CD14-positive monocyte (primary cell): ENCODE measurements at regions not wholly inside any gene's neighbourhood (a gene's known extent, or its start where the extent isn't known, plus 50 kb on each side); places are given as distances from the start of the nearest gene placed in this dataset.

ENCODE experiments used
- DNase-seq, 3 donors: peaks; one replicate each; pipeline ENCODE4 v3.0.0-alpha.2; 2011 to 2022
- H2AFZ ChIP-seq: 2 replicates; pipeline ENCODE4 v1.6.0; 2012; ENCODE audit warnings: mild to moderate bottlenecking, low read depth, low read length, inconsistent platforms; ENCODE audit not compliant: insufficient read depth, poor library complexity, severe bottlenecking
- H3K27ac ChIP-seq, 2 donors: 1 replicate in 1 of 2; 2 replicates in 1 of 2; pipeline ENCODE4 v1.5.1; 2012 to 2013; ENCODE audit warnings: low read length in 2 of 2, control low read depth in 1 of 2, inconsistent platforms in 1 of 2, low read depth in 1 of 2, mild to moderate bottlenecking in 1 of 2
- H3K27me3 ChIP-seq, 2 donors: one replicate each; pipeline versions ENCODE4 v1.6.0 to v1.6.1; 2011 to 2013; ENCODE audit warnings: low read length in 2 of 2; ENCODE audit not compliant: control insufficient read depth in 2 of 2, insufficient read depth in 2 of 2
- H3K36me3 ChIP-seq, 2 donors: replicated peaks in 1 of 2; 1 replicate in 1 of 2; 2 replicates in 1 of 2; pipeline versions ENCODE4 v1.5.1 to v1.6.1; 2012 to 2013; ENCODE audit warnings: low read length in 2 of 2, control low read depth in 1 of 2, inconsistent platforms in 1 of 2, mild to moderate bottlenecking in 1 of 2; ENCODE audit not compliant: insufficient read depth in 2 of 2, control insufficient read depth in 1 of 2
- H3K4me1 ChIP-seq, 2 donors: 1 replicate in 1 of 2; 2 replicates in 1 of 2; pipeline versions ENCODE4 v1.5.1 to v1.6.1; 2012 to 2013; ENCODE audit warnings: low read length in 2 of 2, control low read depth in 1 of 2, inconsistent platforms in 1 of 2, mild to moderate bottlenecking in 1 of 2, moderate library complexity in 1 of 2; ENCODE audit not compliant: insufficient read depth in 2 of 2, control insufficient read depth in 1 of 2
- H3K4me2 ChIP-seq: replicated peaks from 2 replicates; pipeline ENCODE3; 2012; ENCODE audit warnings: low read length, moderate library complexity, mild to moderate bottlenecking; ENCODE audit not compliant: poor library complexity, severe bottlenecking; ENCODE audit errors: extremely low read depth
- H3K4me3 ChIP-seq, 3 experiments: fragments of 200-600 bp in 1 of 3; sonication (generic) in 1 of 3; replicated peaks in 1 of 3; 1 replicate in 2 of 3; 2 replicates in 1 of 3; pipeline ENCODE4 v1.5.1; 2011 to 2013; ENCODE audit warnings: low read length in 3 of 3, mild to moderate bottlenecking in 3 of 3, control low read depth in 2 of 3, low read depth in 2 of 3, inconsistent platforms in 1 of 3, moderate library complexity in 1 of 3
- H3K79me2 ChIP-seq: 2 replicates; pipeline ENCODE4 v1.6.0; 2012; ENCODE audit warnings: mild to moderate bottlenecking, control low read depth, inconsistent platforms, low read length, moderate library complexity; ENCODE audit not compliant: insufficient read depth
- H3K9ac ChIP-seq: 2 replicates; pipeline ENCODE4 v1.6.0; 2017; ENCODE audit warnings: low read length, mild to moderate bottlenecking; ENCODE audit not compliant: insufficient read depth, poor library complexity, severe bottlenecking
- H3K9me3 ChIP-seq, 2 donors: replicated peaks in 1 of 2; 1 replicate in 1 of 2; 2 replicates in 1 of 2; pipeline versions ENCODE4 v1.5.1 to v1.6.1; 2012 to 2013; ENCODE audit warnings: low read length in 2 of 2, control low read depth in 1 of 2; ENCODE audit not compliant: control insufficient read depth in 1 of 2, insufficient read depth in 1 of 2
- H4K20me1 ChIP-seq: 2 replicates; pipeline ENCODE4 v1.6.0; 2012; ENCODE audit warnings: mild to moderate bottlenecking, low read length, control low read depth, moderate library complexity; ENCODE audit not compliant: insufficient read depth
- H3K27ac Mint-ChIP-seq, 7 donors: one replicate each; pipeline ENCODE4 v1.8.0; 2020; ENCODE audit warnings: mild to moderate bottlenecking in 7 of 7, mixed read lengths in 7 of 7, moderate library complexity in 6 of 7, inconsistent platforms in 2 of 7
- H3K27me3 Mint-ChIP-seq, 3 donors: one replicate each; pipeline ENCODE4 v1.8.0; 2021 to 2022; ENCODE audit warnings: low read depth in 3 of 3, mild to moderate bottlenecking in 3 of 3, mixed read lengths in 3 of 3, moderate library complexity in 3 of 3, inconsistent platforms in 1 of 3
- H3K36me3 Mint-ChIP-seq, 2 donors: one replicate each; pipeline ENCODE4 v1.8.0; 2020; ENCODE audit warnings: mixed read lengths in 2 of 2, inconsistent platforms in 1 of 2, mild to moderate bottlenecking in 1 of 2
- H3K4me1 Mint-ChIP-seq: one replicate; pipeline ENCODE4 v1.8.0; 2020; ENCODE audit warnings: mild to moderate bottlenecking, mixed read lengths
- H3K4me3 Mint-ChIP-seq, 2 donors: one replicate each; pipeline ENCODE4 v1.8.0; 2020; ENCODE audit warnings: mild to moderate bottlenecking in 2 of 2, mixed read lengths in 2 of 2, moderate library complexity in 1 of 2
- H3K9me3 Mint-ChIP-seq, 7 donors: one replicate each; pipeline ENCODE4 v1.8.0; 2020 to 2022; ENCODE audit warnings: mixed read lengths in 7 of 7, mild to moderate bottlenecking in 6 of 7, moderate library complexity in 6 of 7, inconsistent platforms in 2 of 7
- CTCF ChIP-seq: fragments of 200-600 bp; IDR thresholded peaks from one replicate; pipeline ENCODE4 v1.8.0; 2022; ENCODE audit warnings: antibody characterized with exemption, mild to moderate bottlenecking
- WGBS: methylation state at CpG from one replicate; pipeline ENCODE4 v1.1.5; 2013; ENCODE audit warnings: missing lambda C conversion rate; ENCODE audit not compliant: insufficient coverage; 5-methylcytosine and 5-hydroxymethylcytosine counted together
- intact Hi-C, 2 donors: fragments of 100-400 bp; cut with micrococcal nuclease; formaldehyde crosslinking; loops; one replicate each; pipeline versions ENCODE4 v1.15.0 to v1.15.1; 2023

GRCh38 chr9:87223392-87224246, 274.0 kb upstream of the DAPK1 start:
- Mint-ChIP-seq H3K9me3 (peaks cover 0 to 3% (median 0%) of the 10 kb centered on the region in 7 donors), H3K36me3 (no peaks in the 10 kb centered on the region), H3K4me1 (peaks cover 3% of the 10 kb centered on the region), H3K27ac (no peak overlapping the region), H3K4me3 (no peak overlapping the region), H3K27me3 (peaks cover 2 to 3% (median 2%) of the 10 kb centered on the region in 3 donors)
- Histone ChIP-seq H3K9ac (no peak overlapping the region), H3K27me3 (no peaks in the 10 kb centered on the region), H3K27ac (no peak overlapping the region), H3K9me3 (no peaks in the 10 kb centered on the region), H2AFZ (no peak overlapping the region), H4K20me1 (no peaks in the 10 kb centered on the region), H3K79me2 (no peaks in the 10 kb centered on the region), H3K4me3 (no peak overlapping the region), H3K4me2 (no peak overlapping the region), H3K36me3 (no peaks in the 10 kb centered on the region), H3K4me1 (no peaks in the 10 kb centered on the region)
- 47% methylated on average over 10 of the region's 11 CpGs for WGBS
- intact Hi-C loops, result no loop called here
- DNase-seq, result no peak
- no peak for TF ChIP-seq CTCF

- Histone ChIP-seq H3K79me2 (no peaks in the 10 kb centered on the region), H3K9ac (no peak overlapping the region), H2AFZ (no peak overlapping the region), H3K9me3 (no peaks in the 10 kb centered on the region), H3K27ac (no peak overlapping the region), H3K4me3 (no peak overlapping the region), H3K27me3 (no peaks in the 10 kb centered on the region), H3K4me2 (no peak overlapping the region), H3K4me1 (no peaks in the 10 kb centered on the region), H4K20me1 (no peaks in the 10 kb centered on the region), H3K36me3 (no peaks in the 10 kb centered on the region)
- Mint-ChIP-seq H3K27ac (no peak overlapping the region), H3K4me1 (peaks cover 3% of the 10 kb centered on the region), H3K36me3 (no peaks in the 10 kb centered on the region), H3K4me3 (no peak overlapping the region), H3K27me3 (peaks cover 0 to 3% (median 3%) of the 10 kb centered on the region in 3 donors), H3K9me3 (peaks cover 0 to 4% (median 0%) of the 10 kb centered on the region in 7 donors)
- no peak for DNase-seq
- no peak for TF ChIP-seq CTCF
- intact Hi-C loops, result no loop called here
- no CpG with 5 or more reads among the region's 1 CpG for WGBS
Measured at GRCh38 chr9:87226896-87227295, 270.8 kb upstream of the DAPK1 start.
